GM18873 (cell line): ENCODE measurements at regions not wholly inside any gene's neighbourhood (a gene's known extent, or its start where the extent isn't known, plus 50 kb on each side); places are given as distances from the start of the nearest gene placed in this dataset.

Source experiments
- ATAC-seq: cut with Tn5 transposase; IDR thresholded peaks from one replicate; pipeline ENCODE4 v1.9.1; 2021; ENCODE audit warnings: mild to moderate bottlenecking, moderate library complexity, moderate number of reproducible peaks; ENCODE audit not compliant: unreplicated experiment, low FRiP score

GRCh38 chr2:122977580-122977979, 1047.5 kb upstream of the CNTNAP5 start:
- no peak for ATAC-seq

DNA sequence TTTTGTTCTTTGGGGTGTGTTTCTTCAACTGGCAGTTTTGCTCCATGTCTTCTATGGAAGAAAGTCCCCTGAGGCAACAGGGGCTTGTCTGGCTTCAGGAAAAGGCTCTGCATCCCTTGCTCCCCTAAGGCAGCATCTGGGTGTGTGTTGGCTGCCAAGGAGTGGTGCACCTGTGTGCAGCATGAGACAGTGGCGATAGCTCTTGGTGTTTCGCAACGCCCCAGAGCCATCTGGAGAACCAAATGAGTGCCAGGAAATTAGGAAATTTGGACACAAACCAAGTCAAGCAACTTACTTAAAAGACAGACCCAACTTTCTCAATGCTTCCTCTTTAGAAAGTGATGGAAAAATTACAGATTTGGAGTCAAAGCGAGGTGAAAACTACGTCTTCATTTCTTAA, 1044.4 kb upstream of the CNTNAP5 start:
- ATAC-seq, result no peak

DNA sequence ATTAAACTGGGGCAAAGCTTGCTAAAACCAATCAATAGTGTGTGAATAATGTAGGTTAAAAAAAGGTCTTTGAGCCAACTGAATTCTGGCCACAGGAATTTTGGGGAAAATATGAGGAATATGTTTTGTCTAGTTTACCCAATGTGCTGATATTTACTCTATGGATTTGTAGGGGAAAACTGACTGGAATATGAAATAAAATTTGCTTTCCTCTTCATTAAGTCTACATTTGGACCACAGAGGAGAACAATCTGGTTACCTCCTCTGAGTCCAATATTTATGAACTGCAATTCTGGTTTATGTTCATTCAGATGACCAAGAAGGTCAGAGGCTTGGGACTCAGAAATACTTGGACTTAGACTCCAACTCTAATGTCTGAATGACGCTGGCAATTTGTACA, 1042.2 kb upstream of the CNTNAP5 start:
- ATAC-seq, result no peak

GRCh38 chr2:122988395-122989221, 1036.5 kb upstream of the CNTNAP5 start:
- no peak for ATAC-seq

- no peak for ATAC-seq
Measured at GRCh38 chr2:122993592-122993991, 1031.5 kb upstream of the CNTNAP5 start.

DNA sequence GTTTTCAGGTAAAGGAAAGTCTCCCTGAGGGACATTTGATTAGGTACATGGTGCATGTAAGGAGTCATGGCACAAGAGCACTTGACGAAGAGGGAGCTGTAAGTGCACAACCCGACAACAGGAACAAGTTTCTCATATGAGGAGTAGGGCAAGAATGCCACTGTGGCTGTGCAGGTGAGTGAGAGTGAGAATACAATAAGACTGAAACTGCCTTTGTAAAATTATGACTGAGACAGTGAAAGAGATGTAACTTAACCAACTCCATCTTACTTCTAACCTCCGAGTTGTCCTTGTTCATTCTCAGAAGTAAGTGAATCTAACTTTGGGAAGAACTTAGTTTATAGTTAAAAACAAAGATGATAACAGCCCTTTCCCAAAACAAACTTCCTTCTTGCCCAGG, 1025.8 kb upstream of the CNTNAP5 start:
- no peak for ATAC-seq

DNA sequence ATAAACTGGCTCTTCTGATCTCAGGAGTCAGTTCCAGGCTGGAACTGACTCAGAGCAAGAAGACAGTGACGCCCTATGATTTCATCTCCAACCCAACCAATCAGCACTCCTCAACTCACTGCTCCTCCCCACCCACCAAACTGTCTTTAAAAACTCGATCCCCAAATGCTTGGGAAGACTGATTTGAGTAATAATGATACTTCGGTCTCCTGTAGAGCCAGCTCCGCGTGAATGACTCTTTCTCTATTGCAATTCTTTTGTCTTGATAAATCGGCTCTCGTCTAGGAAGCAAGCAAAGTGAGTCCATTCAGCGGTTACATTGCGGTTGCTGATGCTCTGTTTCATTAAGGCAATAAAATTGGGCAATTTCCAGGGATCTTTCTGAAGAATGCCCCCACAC, 1025.3 kb upstream of the CNTNAP5 start:
- no peak for ATAC-seq

- no peak for ATAC-seq
Measured at GRCh38 chr2:123002660-123003248, 1022.3 kb upstream of the CNTNAP5 start.

DNA sequence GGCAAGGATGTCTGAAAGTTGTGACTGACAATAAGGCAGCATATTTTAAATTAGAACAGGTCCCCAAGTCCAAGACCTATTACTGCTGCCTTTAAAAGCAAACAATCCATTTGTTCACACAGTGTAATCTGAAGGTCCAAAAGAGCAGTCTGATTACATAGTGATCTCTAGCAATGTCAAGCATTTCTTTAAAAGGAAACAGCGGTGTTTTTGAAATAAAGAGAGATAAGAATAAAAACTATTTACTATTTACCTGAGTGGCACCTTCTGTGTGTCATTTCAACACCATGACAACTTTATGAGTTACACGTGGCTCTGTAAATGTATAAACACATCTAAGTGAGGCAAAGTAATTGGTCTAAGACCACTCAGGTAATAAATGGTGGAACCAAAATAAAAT, 1009.9 kb upstream of the CNTNAP5 start:
- ATAC-seq, result no peak

DNA sequence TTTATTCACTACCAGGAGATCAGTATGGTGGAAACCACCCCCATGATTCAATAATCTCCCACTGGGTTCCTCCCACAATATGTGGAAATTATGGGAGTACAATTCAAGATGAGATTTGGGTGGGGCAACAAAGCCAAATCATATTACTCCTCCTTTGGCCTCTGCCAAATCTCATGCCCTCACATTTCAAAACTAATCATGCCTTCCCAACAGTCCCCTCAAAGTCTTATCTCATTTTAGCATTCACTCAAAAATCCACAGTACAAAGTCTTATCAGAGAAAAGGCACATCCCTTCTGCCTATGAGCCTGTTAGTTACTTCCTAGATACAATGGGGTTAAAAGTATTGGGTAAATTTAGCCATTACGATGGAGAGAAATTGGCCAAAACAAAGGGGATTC, 989.5 kb upstream of the CNTNAP5 start:
- ATAC-seq, result no peak

DNA sequence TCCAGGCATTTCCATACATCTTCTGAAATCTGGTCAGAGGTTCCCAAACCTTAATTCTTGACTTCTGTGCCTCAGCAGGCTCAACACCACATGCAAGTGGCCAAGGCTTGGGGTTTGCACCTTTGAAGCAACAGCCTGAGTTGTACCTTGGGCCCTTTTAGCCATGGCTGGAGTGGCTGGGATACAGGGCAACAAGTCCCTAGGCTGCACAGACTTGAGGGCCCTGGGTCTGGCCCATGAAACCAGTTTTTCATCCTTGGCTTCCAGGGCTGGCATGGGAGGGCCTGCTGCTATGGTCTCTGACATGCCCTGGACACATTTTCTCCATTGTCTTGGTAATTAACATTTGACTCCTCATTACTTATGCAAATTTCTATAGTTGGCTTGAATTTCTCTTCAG, 988.8 kb upstream of the CNTNAP5 start:
- no peak for ATAC-seq

DNA sequence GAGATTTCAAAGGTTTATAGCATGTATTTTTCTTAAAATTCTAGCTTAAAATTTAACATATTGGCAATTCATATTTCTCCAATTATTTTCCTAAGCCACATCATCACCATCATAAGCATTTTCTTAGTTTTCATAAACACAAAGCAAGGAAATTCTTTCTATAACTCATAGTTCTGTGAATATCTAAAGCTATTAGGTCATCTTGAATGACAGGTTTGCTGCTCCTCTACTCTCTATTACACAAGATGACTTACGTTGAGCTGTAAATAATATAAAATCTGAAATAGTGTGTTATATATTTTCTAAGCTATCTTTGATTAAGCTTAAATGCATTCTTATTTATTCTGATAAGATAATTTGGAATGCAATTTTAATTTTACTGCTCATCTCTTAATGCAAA, 984.6 kb upstream of the CNTNAP5 start:
- ATAC-seq, result no peak

DNA sequence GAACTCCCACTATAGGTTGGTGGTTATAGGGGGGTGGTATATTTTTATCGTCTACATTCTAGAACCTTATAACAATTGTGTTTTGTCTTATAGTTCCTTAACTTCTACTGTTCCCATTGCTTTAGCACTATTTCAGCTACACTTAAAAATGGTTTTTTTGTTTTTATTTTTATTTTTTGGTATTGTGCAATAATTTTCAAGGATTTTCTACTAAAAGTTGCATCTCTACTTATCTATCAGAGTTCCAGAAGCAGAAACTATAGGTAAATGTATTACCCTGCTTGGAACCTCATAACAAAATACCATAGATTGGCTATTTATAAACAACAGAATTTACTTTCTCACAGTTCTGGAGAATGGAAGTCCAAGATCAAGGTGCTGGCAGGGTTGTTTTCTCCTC, 981.6 kb upstream of the CNTNAP5 start:
- ATAC-seq, result no peak

GRCh38 chr2:123045713-123046112, 979.4 kb upstream of the CNTNAP5 start:
- ATAC-seq, result no peak

- ATAC-seq, result no peak
Measured at GRCh38 chr2:123047186-123047585, 977.9 kb upstream of the CNTNAP5 start.

DNA sequence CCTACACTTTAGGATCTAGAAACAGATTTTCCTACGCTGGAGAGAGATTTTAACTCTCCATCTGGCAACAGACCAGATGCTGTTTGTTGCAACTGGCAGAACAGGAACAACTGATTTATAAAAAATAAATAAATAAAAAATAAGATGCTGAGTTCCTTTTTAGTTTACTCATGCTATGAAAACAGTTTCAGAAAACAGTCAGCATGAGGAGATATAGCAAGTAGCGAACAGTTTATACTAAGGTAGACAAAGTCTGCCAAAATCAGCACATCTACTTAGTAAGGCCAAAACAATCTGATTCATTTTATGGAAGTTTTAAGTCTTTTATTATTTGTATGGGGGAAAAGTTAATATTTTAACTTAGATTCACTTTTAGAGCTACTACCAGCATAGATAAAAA, 974.0 kb upstream of the CNTNAP5 start:
- ATAC-seq, result no peak

GRCh38 chr2:123061534-123061933, 963.6 kb upstream of the CNTNAP5 start:
- no peak for ATAC-seq

- ATAC-seq, result no peak
Measured at GRCh38 chr2:123073371-123073770, 951.7 kb upstream of the CNTNAP5 start.

- ATAC-seq, result no peak
Measured at GRCh38 chr2:123073956-123074355, 951.1 kb upstream of the CNTNAP5 start.

DNA sequence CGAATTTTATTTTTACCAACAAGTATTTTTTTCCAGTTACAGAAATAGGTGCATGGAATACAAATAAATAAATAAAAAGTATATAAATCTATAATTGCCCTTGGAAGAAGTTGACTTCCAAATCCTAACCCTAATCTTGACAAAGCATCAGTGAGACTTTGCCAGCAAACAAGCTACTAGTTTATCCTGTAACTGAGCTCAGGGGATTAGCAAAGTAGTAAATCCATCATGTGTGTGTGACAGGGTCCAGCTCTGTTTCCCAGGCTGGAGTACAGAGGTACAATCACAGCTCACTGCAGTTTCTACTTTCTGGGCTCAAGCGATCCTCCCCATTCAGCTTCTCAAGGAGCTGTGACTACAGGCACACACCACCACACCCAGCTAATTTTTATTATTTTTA, 948.0 kb upstream of the CNTNAP5 start:
- ATAC-seq, result no peak

- ATAC-seq, result no peak
Measured at GRCh38 chr2:123080331-123080730, 944.8 kb upstream of the CNTNAP5 start.

DNA sequence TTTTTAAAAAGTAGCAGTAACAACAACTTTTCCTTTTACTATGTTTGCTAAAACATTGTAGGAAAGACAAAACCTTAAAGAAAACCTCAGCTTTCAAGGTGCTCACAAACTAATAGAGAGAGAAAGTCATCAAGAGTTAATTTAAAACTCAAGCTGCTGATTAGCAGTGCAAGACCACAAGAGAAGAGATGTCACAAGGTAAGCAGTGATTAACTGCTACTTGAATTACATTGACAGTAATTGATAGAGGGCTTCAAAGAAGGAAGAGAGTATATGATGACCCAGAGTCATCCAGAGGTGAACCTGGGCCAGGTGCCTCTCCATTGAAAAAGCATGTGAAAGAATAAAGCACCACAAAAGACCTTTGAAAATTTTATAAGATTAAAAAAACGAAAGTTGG, 939.6 kb upstream of the CNTNAP5 start:
- ATAC-seq, result no peak
